NB4 (cell line): ENCODE measurements at regions not wholly inside any gene's neighbourhood (a gene's known extent, or its start where the extent isn't known, plus 50 kb on each side); places are given as distances from the start of the nearest gene placed in this dataset.

Experiments used
- MYC ChIP-seq: IDR thresholded peaks from 2 replicates; pipeline ENCODE4 v1.6.1; 2011; ENCODE audit warnings: low read depth, low read length
- POLR2A ChIP-seq: IDR thresholded peaks from 2 replicates; pipeline ENCODE4 v1.6.1; 2011; ENCODE audit warnings: mild to moderate bottlenecking; ENCODE audit not compliant: insufficient read length; ENCODE audit errors: extremely low read depth
- TF ChIP-seq, protein P1 (sequence below): IDR thresholded peaks from one replicate; pipeline ENCODE4 v1.5.1; 2012; ENCODE audit warnings: low read depth, low read length

GRCh38 chr2:215835231-215835630, 178.1 kb downstream of the MREG start:
- TF ChIP-seq, protein P1, sequence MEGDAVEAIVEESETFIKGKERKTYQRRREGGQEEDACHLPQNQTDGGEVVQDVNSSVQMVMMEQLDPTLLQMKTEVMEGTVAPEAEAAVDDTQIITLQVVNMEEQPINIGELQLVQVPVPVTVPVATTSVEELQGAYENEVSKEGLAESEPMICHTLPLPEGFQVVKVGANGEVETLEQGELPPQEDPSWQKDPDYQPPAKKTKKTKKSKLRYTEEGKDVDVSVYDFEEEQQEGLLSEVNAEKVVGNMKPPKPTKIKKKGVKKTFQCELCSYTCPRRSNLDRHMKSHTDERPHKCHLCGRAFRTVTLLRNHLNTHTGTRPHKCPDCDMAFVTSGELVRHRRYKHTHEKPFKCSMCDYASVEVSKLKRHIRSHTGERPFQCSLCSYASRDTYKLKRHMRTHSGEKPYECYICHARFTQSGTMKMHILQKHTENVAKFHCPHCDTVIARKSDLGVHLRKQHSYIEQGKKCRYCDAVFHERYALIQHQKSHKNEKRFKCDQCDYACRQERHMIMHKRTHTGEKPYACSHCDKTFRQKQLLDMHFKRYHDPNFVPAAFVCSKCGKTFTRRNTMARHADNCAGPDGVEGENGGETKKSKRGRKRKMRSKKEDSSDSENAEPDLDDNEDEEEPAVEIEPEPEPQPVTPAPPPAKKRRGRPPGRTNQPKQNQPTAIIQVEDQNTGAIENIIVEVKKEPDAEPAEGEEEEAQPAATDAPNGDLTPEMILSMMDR = no peak
- no peak for TF ChIP-seq POLR2A
- no peak for TF ChIP-seq MYC
